ENCODE measurements at regions not wholly inside any gene's neighbourhood (a gene's known extent, or its start where the extent isn't known, plus 50 kb on each side); places are given as distances from the start of the nearest gene placed in this dataset.
"Not testable (repeated sequence)": the region's sequence is repeated elsewhere in the genome, so short reads cannot be mapped to it uniquely, and the experiment has no call there.

GRCh38 chr21:20106368-20106767 lies 891.8 kb upstream of the NCAM2 start:
- intact Hi-C loops (cut with DNase I) = no loop called here
- DNase-seq (ENCODE audit: low spot score) = no peak

DNA sequence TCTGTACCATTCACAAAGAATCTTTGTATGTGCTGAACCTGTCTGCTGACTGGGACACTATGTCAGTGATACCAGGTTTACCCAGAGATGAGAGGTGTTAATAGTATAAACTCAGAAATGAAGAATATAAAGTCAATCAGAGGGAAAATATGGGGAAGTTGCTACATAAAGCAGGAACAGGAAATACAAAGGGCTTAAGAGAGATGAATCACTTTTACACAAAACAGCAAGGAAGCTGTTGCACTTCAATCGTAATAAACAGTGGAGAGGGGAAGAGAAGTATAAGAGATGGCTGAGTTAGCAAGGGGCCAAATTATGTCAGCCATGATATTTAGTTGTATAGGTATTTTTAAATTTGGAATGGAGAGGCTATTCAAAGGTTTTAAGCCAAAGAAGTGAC lies 890.2 kb upstream of the NCAM2 start:
- no peak for DNase-seq (ENCODE audit: low spot score)

GRCh38 chr21:20108976-20109540 lies 889.2 kb upstream of the NCAM2 start:
- intact Hi-C loops (cut with DNase I) = no loop called here

More for the DNA sequence above, 890.2 kb upstream of the NCAM2 start:
- intact Hi-C loops (cut with DNase I) = no loop called here

DNA sequence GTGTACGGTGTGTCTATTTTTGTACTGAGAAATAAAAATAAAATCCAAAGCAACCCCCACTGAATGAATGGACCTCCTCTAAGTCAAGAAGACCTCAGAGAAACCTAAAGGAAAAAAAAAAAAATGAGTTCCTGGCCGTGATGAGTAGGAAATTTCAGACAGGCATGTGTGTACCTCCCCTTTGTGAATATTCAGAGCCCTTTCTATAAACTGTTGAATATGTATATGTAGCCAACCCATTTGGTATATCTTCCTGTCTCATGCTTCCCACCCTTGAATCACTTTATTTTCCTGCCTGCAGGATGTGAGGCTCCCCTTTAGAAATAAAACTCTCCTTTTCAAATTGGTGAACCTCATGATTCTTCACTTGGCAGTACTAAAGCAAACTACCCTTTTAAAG lies 887.8 kb upstream of the NCAM2 start:
- no peak for DNase-seq (ENCODE audit: low spot score)
- intact Hi-C loops (cut with DNase I) = no loop called here

More at GRCh38 chr21:20108976-20109540, 889.2 kb upstream of the NCAM2 start:
- no peak for DNase-seq (ENCODE audit: low spot score)

DNA sequence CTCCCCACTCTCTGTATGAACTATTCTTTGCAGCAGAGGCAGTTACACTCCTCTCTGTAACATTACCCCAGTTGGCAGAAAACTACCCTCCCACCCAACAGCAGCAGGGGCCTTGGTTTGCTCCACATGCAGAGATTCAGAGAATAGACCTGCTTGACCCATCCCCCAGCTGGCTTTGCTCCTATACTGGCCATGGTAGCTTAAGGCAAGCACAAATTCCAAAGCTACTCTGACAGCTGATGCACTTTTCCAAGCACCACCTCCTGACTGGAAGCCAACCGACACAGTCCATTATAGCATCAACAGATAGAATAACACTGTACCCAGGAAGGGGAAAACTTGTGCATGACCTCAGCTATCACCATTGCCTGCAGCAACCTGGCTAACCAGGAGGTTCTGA lies 846.5 kb upstream of the NCAM2 start:
- DNase-seq (ENCODE audit: low spot score) = no peak
- intact Hi-C loops (cut with DNase I) = no loop called here

- intact Hi-C loops (cut with DNase I) = no loop called here
- DNase-seq (ENCODE audit: low spot score) = no peak
These were observed 835.0 kb upstream of the NCAM2 start for GRCh38 chr21:20163167-20163566.

DNA sequence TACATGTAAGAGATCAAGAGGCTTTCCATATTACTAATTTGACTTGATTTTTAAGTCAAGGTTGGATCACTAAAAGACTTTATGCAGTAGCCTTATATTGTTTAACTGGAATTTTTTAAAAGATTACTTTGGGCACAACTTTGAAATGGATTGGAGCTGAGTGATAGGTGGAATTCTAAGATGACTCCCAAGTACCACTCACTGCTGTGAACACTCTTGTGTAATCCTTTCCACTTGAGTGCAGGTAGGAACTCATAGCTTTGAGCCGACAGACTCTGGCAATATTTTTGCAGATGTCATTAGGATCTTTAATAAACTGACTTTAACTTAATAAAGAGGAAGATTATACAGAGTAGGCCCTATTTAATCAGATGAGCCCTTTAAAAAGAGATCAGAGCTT lies 831.1 kb upstream of the NCAM2 start:
- no peak for DNase-seq (ENCODE audit: low spot score)
- intact Hi-C loops (cut with DNase I) = no loop called here

GRCh38 chr21:20169812-20170576 lies 828.2 kb upstream of the NCAM2 start:
- intact Hi-C loops (cut with DNase I) = no loop called here
- DNase-seq (ENCODE audit: low spot score) = no peak

DNA sequence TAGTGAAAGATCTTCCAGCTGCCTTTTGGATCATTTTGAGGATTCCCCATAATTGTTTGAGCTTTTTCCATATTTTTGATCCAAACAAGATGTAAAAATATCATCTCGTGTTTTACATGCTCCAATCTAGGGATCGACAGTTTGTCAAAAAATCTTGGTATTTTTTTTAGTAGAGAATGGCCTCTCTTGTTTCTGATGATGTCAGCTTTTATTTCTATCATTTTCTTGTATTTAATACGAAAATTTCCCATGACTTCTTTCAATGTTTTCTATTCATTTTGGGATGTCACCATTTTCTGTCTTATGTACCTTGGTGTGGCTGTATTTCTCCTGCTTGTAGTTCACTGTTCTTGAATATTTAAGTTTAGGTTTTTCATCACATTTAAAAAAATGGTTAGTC lies 812.0 kb upstream of the NCAM2 start:
- DNase-seq (ENCODE audit: low spot score) = no peak
- intact Hi-C loops (cut with DNase I) = no loop called here

DNA sequence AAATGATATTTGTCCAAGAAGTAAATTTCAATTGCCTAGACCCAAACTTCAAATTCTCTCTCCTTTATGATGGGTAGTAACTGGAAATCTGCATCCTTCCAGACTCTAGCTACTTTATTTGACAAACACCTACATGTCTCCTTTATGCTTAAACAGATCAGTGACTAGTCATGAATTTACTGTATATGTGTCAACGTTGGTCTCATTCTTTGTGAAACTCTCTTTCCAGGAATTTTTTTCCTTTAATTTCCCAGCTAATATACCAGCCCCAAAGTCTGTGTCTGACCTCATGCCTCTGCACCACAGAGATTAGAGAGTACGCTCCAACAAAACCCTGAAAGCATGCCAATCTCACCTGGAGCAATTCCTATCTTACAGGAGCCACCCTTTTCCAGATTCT lies 811.2 kb upstream of the NCAM2 start:
- intact Hi-C loops (cut with DNase I) = no loop called here
- DNase-seq (ENCODE audit: low spot score) = no peak

DNA sequence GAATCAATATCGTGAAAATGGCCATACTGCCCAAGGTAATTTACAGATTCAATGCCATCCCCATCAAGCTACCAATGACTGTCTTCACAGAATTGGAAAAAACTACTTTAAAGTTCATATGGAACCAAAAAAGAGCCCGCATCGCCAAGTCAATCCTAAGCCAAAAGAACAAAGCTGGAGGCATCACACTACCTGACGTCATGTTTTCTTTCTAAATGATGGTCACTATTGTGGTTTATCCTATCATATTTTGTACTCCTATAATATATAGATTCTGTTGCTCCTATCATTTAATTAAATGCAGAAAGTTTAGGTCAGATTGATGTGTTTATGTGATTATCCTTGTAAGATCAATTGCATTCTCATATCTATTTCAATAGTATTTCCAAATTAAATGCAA lies 796.9 kb upstream of the NCAM2 start:
- intact Hi-C loops (cut with DNase I); DNase-seq (ENCODE audit: low spot score): not testable (repeated sequence)

DNA sequence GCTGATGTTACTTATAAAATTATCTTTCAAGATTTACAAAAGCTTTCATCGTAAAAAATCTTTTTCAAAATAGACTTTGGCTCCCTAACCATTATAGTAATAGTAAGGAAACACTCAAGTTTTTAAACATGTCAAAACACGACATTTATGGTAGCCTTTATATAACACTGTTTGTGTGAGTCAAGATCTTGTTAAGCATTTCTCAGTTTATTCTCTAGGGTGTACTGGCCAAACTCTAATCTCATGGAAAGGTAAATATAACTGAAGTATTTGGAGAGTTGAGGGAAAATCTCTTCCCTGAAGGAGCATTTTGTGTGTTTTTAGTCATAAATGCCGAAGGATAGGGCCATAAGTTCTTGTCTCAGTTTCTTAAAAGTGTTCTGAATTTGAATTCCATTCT lies 790.9 kb upstream of the NCAM2 start:
- intact Hi-C loops (cut with DNase I) = no loop called here
- no peak for DNase-seq (ENCODE audit: low spot score)

DNA sequence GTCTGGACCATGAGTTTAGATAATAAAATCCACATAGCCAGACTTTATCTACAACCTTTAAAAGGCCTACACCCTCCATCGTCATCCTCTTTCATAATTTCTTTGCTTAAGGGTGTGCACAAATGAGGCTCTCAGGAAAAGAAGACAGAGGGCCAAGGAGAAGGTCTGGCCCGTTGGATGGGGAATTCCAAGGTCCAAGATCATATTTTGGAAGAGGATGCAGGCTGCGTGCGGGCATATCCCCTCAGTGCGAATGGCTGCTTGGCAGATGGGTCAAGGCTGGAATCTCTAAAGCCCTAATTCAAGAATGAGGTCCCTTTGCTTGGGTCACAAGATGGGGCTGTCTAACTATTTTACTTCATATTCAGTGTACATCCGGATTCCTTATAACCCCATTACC lies 782.2 kb upstream of the NCAM2 start:
- DNase-seq (ENCODE audit: low spot score) = no peak
- intact Hi-C loops (cut with DNase I) = no loop called here

DNA sequence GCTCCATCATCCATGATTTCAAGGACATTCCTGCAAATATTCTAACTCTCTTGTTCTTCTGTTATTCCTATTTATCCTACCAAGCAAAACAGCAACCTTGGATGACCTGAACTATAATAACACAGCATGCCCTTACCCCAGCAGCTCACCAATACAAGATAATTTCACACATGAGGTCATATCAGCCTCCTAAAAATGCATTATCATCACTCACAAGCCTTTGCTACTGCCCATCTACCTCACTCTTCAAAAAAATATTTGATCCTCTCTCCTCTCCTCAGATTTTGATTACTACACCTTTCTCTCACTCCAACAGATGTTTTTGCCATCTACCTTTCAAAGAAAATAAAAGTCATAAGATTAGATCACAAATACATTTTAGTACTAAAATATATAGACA lies 777.6 kb upstream of the NCAM2 start:
- intact Hi-C loops (cut with DNase I) = no loop called here
- no peak for DNase-seq (ENCODE audit: low spot score)

DNA sequence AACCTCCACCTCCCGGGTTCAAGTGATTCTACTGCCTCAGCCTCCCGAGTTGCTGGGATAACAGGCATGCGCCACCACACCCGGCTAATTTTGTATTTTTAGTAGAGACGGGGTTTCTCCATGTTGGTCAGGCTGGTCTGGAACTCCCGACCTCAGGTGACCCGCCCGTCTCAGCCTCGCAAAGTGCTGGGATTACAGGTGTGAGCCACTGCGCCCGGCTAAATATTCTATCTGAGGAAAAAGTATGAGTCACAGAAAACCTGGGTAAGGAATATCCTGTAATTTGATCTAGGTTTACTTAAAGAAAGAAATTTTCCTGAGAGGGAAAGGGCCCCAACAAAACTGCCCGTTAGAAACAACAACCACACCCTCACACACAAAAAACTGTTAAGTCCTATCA lies 776.2 kb upstream of the NCAM2 start:
- intact Hi-C loops (cut with DNase I); DNase-seq (ENCODE audit: low spot score): not testable (repeated sequence)

DNA sequence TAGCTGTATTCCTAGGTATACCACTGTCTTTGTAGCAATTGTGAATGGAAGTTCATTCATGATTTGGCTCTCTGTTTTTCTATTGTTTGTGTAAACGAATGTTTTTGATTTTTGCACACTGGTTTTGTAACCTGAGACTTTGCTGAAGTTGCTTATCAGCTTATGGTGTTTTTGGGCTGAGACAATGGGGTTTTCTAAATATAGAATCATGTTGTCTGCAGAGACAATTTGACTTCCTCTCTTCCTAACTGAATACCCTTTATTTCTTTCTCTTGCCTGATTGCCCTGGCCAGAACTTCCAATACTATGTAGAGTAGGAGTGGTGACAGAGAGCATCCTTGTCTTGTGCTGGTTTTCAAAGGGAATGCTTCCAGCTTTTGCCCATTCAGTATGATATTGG lies 761.6 kb upstream of the NCAM2 start:
- intact Hi-C loops (cut with DNase I); DNase-seq (ENCODE audit: low spot score): not testable (repeated sequence)

GRCh38 chr21:20249401-20249800 lies 748.8 kb upstream of the NCAM2 start:
- intact Hi-C loops (cut with DNase I) = no loop called here
- no peak for DNase-seq (ENCODE audit: low spot score)

DNA sequence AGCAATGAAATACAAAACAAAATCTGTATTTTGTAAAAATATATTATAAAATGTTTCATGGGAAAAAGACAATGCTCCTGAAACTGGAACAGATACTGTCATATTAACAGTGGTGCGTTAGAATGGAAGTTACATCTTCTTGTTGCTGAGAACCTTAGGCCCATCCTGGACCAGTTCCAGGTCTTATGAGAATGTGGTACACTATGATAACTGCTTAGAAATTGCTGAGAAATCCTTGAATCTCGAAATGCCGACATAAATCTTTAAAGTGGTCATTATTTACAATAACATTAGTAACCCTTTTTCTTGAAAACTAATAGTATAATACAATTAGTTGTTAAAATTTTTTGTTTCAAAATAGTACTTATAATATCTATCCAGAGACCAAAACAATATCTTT lies 747.9 kb upstream of the NCAM2 start:
- intact Hi-C loops (cut with DNase I) = no loop called here
- no peak for DNase-seq (ENCODE audit: low spot score)

- intact Hi-C loops (cut with DNase I) = no loop called here
These were observed 744.9 kb upstream of the NCAM2 start for GRCh38 chr21:20253261-20253660.

GRCh38 chr21:20254964-20255363 lies 743.2 kb upstream of the NCAM2 start:
- no peak for DNase-seq (ENCODE audit: low spot score)
- intact Hi-C loops (cut with DNase I) = no loop called here

More at GRCh38 chr21:20253261-20253660, 744.9 kb upstream of the NCAM2 start:
- no peak for DNase-seq (ENCODE audit: low spot score)

- intact Hi-C loops (cut with DNase I) = no loop called here
These were observed 741.0 kb upstream of the NCAM2 start for GRCh38 chr21:20257052-20257740.

More at GRCh38 chr21:20257052-20257740, 741.0 kb upstream of the NCAM2 start:
- DNase-seq (ENCODE audit: low spot score) = no peak

Data from cardiac septum (tissue), 1 donor.